ENCODE measurements at regions not wholly inside any gene's neighbourhood (a gene's known extent, or its start where the extent isn't known, plus 50 kb on each side); places are given as distances from the start of the nearest gene placed in this dataset.
"Not testable (repeated sequence)": the region's sequence is repeated elsewhere in the genome, so short reads cannot be mapped to it uniquely, and the experiment has no call there.

DNA sequence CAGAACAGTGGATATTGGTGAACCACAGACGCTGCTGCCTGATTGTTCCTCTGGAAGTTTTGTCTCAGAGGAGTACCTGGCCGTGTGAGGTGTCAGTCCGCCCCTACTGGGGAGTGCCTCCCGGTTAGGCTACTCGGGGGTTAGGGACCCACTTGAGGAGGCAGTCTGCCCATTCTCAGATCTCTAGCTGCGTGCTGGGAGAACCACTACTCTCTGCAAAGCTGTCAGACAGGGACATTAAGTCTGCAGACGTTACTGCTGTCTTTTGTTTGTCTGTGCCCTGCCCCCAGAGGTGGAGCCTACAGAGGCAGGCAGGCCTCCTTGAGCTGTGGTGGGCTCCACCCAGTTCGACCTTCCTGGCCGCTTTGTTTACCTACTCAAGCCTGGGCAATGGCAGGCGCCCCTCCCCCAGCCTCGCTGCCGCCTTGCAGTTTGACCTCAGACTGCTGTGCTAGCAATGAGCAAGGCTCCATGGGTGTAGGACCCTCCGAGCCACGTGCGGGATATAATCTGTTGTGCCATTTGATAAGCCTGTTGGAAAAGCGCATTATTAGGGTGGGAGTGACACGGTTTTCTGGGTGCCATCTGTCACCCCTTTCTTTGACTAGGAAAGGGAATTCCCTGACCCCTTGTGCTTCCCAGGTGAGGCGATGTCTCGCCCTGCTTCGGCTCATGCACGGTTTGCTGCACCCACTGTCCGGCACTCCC is 65.1 kb upstream of the ZNF717 start:
- TF ChIP-seq POLR2AphosphoS5, POLR2A (IDR thresholded peaks at IDR 0.05; ENCODE audit: low read depth, low read length): not testable (repeated sequence)
